Tibial nerve (tissue), 3 donors: ENCODE measurements at regions not wholly inside any gene's neighbourhood (a gene's known extent, or its start where the extent isn't known, plus 50 kb on each side); places are given as distances from the start of the nearest gene placed in this dataset.

ENCODE experiments used
- POLR2A ChIP-seq, 2 donors: fragments of 450-650 bp; IDR thresholded peaks; one replicate each; pipeline ENCODE4 v1.6.1; 2017; ENCODE audit warnings: antibody characterized with exemption in 2 of 2, mild to moderate bottlenecking in 2 of 2, moderate library complexity in 2 of 2
- TF ChIP-seq, protein P1 (sequence below), 5 experiments: fragments of 200-600 bp in 3 of 5; fragments of 450-650 bp in 2 of 5; sonication (generic) in 3 of 5; IDR thresholded peaks; one replicate each; pipeline ENCODE4 v1.5.1; 2016 to 2019; ENCODE audit warnings: antibody characterized with exemption in 5 of 5, mild to moderate bottlenecking in 3 of 5, moderate library complexity in 2 of 5

DNA sequence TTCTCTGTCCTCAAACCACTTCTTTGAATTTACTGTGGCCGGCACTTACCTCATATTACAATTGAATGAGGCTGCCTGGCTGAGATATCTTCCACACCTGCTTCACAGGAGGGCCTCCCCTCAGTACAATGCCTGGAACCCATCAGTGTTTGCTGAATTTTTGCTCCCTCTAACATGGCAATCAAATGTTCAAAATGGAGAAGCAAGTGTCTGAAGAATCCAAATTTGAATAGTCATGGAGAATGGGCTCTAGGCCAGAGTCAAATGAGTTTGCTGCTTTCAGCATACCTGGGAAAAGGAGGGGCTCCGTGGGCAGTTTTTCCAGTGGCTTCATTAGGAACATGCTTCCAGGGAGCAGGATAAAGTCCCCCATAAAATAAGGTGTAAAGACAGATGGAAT is 564.8 kb downstream of the UTRN start:
- TF ChIP-seq, protein P1, sequence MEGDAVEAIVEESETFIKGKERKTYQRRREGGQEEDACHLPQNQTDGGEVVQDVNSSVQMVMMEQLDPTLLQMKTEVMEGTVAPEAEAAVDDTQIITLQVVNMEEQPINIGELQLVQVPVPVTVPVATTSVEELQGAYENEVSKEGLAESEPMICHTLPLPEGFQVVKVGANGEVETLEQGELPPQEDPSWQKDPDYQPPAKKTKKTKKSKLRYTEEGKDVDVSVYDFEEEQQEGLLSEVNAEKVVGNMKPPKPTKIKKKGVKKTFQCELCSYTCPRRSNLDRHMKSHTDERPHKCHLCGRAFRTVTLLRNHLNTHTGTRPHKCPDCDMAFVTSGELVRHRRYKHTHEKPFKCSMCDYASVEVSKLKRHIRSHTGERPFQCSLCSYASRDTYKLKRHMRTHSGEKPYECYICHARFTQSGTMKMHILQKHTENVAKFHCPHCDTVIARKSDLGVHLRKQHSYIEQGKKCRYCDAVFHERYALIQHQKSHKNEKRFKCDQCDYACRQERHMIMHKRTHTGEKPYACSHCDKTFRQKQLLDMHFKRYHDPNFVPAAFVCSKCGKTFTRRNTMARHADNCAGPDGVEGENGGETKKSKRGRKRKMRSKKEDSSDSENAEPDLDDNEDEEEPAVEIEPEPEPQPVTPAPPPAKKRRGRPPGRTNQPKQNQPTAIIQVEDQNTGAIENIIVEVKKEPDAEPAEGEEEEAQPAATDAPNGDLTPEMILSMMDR (IDR thresholded peaks at IDR 0.05): no peak
- TF ChIP-seq POLR2A (IDR thresholded peaks at IDR 0.05): no peak
